ENCODE measurements at regions not wholly inside any gene's neighbourhood (a gene's known extent, or its start where the extent isn't known, plus 50 kb on each side); places are given as distances from the start of the nearest gene placed in this dataset.

DNA sequence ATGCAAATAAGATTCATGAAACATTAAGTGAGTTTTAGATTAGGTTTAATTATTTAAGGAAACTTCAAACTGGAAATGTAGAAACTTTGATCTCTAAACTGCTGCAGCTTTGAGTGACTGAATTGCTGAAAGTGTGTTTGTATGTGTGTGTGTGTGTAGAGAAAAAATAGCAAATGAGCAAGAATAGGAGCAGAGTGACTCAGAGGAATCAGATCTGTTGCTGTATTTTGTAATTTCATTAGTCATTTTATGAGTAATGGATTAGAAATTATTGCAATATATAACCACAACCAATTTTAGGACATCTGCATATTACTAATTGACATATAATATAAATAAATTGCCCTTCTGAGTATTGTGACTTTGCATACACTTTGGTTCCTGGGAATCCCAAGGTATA lies 52.8 kb upstream of the SLC9A9 start:
- H3K79me2 ChIP-seq (ENCODE audit: insufficient read depth): no peaks in the 10 kb centered on the region
- H3K27me3 ChIP-seq (ENCODE audit: insufficient read depth): peaks cover 6% of the 10 kb centered on the region; the same call in 1 of the 2 replicates
- no peak overlapping the region for H3K27ac ChIP-seq (ENCODE audit: low read depth in 2 of 2, low read length in 1 of 2)
- H3K9ac ChIP-seq: no peak overlapping the region
- H3K9me3 ChIP-seq: no peaks in the 10 kb centered on the region
- H3K9me2 ChIP-seq: no peaks in the 10 kb centered on the region
- no peak overlapping the region for H2AFZ ChIP-seq (ENCODE audit: low read depth)
- POLR2A ChIA-PET: no interaction called here
- DNase-seq: no peak
- no peaks in the 10 kb centered on the region for H3F3A ChIP-seq (replicated peaks; ENCODE audit: insufficient read depth)
- no peak overlapping the region for H3K4me3 ChIP-seq (ENCODE audit: low read depth in 2 of 2, low read length in 1 of 2)
- no peaks in the 10 kb centered on the region for H3K36me3 ChIP-seq (replicated peaks in 1 of 2; ENCODE audit: control insufficient read depth in 1 of 2, insufficient read depth in 2 of 2, low read length in 1 of 2)
- H4K20me1 ChIP-seq (ENCODE audit: insufficient read depth): no peaks in the 10 kb centered on the region
- no peak overlapping the region for H3K4me2 ChIP-seq
- CTCF ChIA-PET: no interaction called here
- H3K4me1 ChIP-seq (ENCODE audit: control insufficient read depth in 1 of 2, insufficient read depth in 2 of 2, low read depth in 1 of 2, low read length in 1 of 2): no peaks in the 10 kb centered on the region
- TF ChIP-seq, protein P1, sequence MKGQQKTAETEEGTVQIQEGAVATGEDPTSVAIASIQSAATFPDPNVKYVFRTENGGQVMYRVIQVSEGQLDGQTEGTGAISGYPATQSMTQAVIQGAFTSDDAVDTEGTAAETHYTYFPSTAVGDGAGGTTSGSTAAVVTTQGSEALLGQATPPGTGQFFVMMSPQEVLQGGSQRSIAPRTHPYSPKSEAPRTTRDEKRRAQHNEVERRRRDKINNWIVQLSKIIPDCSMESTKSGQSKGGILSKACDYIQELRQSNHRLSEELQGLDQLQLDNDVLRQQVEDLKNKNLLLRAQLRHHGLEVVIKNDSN (IDR thresholded peaks at IDR 0.05; ENCODE audit: borderline replicate concordance, low read depth): no peak
- TF ChIP-seq TCF12 (IDR thresholded peaks at IDR 0.05) (no peak), MXI1 (IDR thresholded peaks at IDR 0.05; ENCODE audit: low read depth, low read length) (no peak), SMC3 (IDR thresholded peaks at IDR 0.05; ENCODE audit: low read depth, low read length) (no peak), FOXJ3 (CRISPR knock-in tag; IDR thresholded peaks at IDR 0.05) (no peak), GABPA (IDR thresholded peaks at IDR 0.05; ENCODE audit: low read depth) (no peak), NFIC (IDR thresholded peaks at IDR 0.05; ENCODE audit: borderline replicate concordance) (no peak), MEF2A (IDR thresholded peaks at IDR 0.05; ENCODE audit: borderline replicate concordance, low read depth) (no peak), NRF1 (IDR thresholded peaks at IDR 0.05; ENCODE audit: low read depth, low read length) (no peak), TEAD4 (IDR thresholded peaks at IDR 0.05; ENCODE audit: borderline replicate concordance, insufficient read depth) (no peak), TAF1 (IDR thresholded peaks at IDR 0.05; ENCODE audit: borderline replicate concordance, low read depth, low read length) (no peak), YY1 (IDR thresholded peaks at IDR 0.05; ENCODE audit: low read depth) (no peak), CHD2 (IDR thresholded peaks at IDR 0.05; ENCODE audit: low read length, partially characterized antibody) (no peak), EZH2phosphoT487 (IDR thresholded peaks at IDR 0.05; ENCODE audit: borderline replicate concordance, low read depth) (no peak), FOSL2 (IDR thresholded peaks at IDR 0.05; ENCODE audit: borderline replicate concordance, low read depth) (no peak), RXRA (IDR thresholded peaks at IDR 0.05; ENCODE audit: borderline replicate concordance, low read depth) (no peak)
- TF ChIP-seq, protein P2, sequence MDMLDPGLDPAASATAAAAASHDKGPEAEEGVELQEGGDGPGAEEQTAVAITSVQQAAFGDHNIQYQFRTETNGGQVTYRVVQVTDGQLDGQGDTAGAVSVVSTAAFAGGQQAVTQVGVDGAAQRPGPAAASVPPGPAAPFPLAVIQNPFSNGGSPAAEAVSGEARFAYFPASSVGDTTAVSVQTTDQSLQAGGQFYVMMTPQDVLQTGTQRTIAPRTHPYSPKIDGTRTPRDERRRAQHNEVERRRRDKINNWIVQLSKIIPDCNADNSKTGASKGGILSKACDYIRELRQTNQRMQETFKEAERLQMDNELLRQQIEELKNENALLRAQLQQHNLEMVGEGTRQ (IDR thresholded peaks at IDR 0.05; ENCODE audit: borderline replicate concordance, low read depth, low read length): no peak
- TF ChIP-seq, protein P3, sequence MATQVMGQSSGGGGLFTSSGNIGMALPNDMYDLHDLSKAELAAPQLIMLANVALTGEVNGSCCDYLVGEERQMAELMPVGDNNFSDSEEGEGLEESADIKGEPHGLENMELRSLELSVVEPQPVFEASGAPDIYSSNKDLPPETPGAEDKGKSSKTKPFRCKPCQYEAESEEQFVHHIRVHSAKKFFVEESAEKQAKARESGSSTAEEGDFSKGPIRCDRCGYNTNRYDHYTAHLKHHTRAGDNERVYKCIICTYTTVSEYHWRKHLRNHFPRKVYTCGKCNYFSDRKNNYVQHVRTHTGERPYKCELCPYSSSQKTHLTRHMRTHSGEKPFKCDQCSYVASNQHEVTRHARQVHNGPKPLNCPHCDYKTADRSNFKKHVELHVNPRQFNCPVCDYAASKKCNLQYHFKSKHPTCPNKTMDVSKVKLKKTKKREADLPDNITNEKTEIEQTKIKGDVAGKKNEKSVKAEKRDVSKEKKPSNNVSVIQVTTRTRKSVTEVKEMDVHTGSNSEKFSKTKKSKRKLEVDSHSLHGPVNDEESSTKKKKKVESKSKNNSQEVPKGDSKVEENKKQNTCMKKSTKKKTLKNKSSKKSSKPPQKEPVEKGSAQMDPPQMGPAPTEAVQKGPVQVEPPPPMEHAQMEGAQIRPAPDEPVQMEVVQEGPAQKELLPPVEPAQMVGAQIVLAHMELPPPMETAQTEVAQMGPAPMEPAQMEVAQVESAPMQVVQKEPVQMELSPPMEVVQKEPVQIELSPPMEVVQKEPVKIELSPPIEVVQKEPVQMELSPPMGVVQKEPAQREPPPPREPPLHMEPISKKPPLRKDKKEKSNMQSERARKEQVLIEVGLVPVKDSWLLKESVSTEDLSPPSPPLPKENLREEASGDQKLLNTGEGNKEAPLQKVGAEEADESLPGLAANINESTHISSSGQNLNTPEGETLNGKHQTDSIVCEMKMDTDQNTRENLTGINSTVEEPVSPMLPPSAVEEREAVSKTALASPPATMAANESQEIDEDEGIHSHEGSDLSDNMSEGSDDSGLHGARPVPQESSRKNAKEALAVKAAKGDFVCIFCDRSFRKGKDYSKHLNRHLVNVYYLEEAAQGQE (IDR thresholded peaks at IDR 0.05; ENCODE audit: low read depth, low read length): no peak
- TF ChIP-seq, protein P4, sequence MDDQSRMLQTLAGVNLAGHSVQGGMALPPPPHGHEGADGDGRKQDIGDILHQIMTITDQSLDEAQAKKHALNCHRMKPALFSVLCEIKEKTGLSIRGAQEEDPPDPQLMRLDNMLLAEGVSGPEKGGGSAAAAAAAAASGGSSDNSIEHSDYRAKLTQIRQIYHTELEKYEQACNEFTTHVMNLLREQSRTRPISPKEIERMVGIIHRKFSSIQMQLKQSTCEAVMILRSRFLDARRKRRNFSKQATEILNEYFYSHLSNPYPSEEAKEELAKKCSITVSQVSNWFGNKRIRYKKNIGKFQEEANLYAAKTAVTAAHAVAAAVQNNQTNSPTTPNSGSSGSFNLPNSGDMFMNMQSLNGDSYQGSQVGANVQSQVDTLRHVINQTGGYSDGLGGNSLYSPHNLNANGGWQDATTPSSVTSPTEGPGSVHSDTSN (IDR thresholded peaks at IDR 0.05): no peak
